Testis (tissue), 2 donors: ENCODE measurements at regions not wholly inside any gene's neighbourhood (a gene's known extent, or its start where the extent isn't known, plus 50 kb on each side); places are given as distances from the start of the nearest gene placed in this dataset.

Experiments used
- DNase-seq: peaks from one replicate; pipeline ENCODE4 v3.0.0-alpha.2; 2019
- H3K27ac ChIP-seq, 2 donors: fragments of 200-600 bp; sonication (generic); one replicate each; pipeline ENCODE4 v1.5.1; 2019
- H3K27me3 ChIP-seq: fragments of 200-600 bp; sonication (generic); one replicate; pipeline ENCODE4 v1.5.1; 2019
- H3K36me3 ChIP-seq: fragments of 200-600 bp; sonication (generic); one replicate; pipeline ENCODE4 v1.5.1; 2017; ENCODE audit warnings: low read depth; ENCODE audit errors: missing control alignments
- H3K4me1 ChIP-seq: fragments of 200-600 bp; sonication (generic); one replicate; pipeline ENCODE4 v1.5.1; 2019
- H3K4me3 ChIP-seq, 2 donors: fragments of 200-600 bp; sonication (generic); one replicate each; pipeline ENCODE4 v1.5.1; 2017 to 2019
- H3K9me3 ChIP-seq: fragments of 200-600 bp; sonication (generic); one replicate; pipeline ENCODE4 v1.5.1; 2017
- POLR2A ChIP-seq: fragments of 450-650 bp; IDR thresholded peaks from one replicate; pipeline ENCODE4 v1.6.1; 2017; ENCODE audit warnings: antibody characterized with exemption, mild to moderate bottlenecking, moderate library complexity
- WGBS, 2 donors: methylation state at CpG; one replicate each; pipeline ENCODE4 v1.1.5; 2018; 5-methylcytosine and 5-hydroxymethylcytosine counted together
- intact Hi-C: fragments of 100-400 bp; cut with DNase I; formaldehyde crosslinking; loops from one replicate; pipeline ENCODE4 v1.15.1; 2023; ENCODE audit warnings: low total_unique reads
- TF ChIP-seq, protein P1 (sequence below), 3 experiments: fragments of 450-650 bp in 2 of 3; fragments of 200-600 bp in 1 of 3; sonication (generic) in 1 of 3; IDR thresholded peaks; one replicate each; pipeline ENCODE4 v1.5.1; 2016 to 2019; ENCODE audit warnings: antibody characterized with exemption in 3 of 3, mild to moderate bottlenecking in 2 of 3, moderate library complexity in 1 of 3

DNA sequence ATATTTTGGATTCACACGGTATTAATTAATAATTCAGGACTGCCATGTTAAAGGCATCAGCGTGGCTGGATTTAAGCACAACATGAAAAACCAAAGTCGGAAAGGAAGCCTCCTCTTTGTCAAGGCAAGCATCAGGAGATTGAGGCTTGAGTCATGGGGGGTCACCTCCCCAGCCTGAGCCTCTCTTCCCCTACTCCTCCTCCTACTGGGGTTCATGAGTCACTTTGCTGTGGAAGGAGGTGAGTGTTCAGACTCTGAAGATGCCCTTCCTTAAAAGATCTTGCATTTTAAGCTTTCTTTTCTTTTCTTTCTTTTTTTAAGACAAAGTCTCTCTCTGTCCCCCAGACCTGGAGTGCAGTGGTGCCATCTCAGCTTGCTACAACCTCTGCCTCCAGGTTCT lies 235.3 kb upstream of the USP9Y start:
- Histone ChIP-seq H3K4me1 (no peaks in the 10 kb centered on the region), H3K27me3 (no peaks in the 10 kb centered on the region), H3K27ac (no peak overlapping the region), H3K36me3 (no peaks in the 10 kb centered on the region), H3K4me3 (no peak overlapping the region), H3K9me3 (no peaks in the 10 kb centered on the region)
- 87 to 89% methylated on average over 3 of the region's 3 CpGs for WGBS, 2 donors
- TF ChIP-seq, protein P1, sequence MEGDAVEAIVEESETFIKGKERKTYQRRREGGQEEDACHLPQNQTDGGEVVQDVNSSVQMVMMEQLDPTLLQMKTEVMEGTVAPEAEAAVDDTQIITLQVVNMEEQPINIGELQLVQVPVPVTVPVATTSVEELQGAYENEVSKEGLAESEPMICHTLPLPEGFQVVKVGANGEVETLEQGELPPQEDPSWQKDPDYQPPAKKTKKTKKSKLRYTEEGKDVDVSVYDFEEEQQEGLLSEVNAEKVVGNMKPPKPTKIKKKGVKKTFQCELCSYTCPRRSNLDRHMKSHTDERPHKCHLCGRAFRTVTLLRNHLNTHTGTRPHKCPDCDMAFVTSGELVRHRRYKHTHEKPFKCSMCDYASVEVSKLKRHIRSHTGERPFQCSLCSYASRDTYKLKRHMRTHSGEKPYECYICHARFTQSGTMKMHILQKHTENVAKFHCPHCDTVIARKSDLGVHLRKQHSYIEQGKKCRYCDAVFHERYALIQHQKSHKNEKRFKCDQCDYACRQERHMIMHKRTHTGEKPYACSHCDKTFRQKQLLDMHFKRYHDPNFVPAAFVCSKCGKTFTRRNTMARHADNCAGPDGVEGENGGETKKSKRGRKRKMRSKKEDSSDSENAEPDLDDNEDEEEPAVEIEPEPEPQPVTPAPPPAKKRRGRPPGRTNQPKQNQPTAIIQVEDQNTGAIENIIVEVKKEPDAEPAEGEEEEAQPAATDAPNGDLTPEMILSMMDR (IDR thresholded peaks at IDR 0.05), result no peak
- no peak for TF ChIP-seq POLR2A
- no peak for DNase-seq
- intact Hi-C loops, result no loop called here

DNA sequence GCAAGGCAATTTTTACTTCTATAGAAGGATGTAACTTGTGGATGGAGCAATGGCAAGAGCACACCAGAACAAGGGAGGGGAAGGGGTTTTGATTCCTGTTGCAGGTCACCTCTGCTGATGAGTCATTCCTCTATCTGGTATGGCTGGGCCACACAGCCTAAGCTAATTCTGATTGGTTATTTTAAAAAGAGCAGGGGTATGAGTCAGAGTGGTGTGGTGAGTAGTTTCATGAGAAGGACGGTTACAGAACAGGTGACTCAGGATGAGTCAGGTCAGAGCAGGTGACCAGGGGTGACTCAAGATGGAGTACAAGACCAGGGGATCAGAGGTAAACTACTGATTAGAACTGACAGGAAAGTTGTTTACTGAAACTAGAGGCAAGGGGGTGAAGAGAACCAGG lies 231.9 kb upstream of the USP9Y start:
- Histone ChIP-seq H3K4me1 (no peaks in the 10 kb centered on the region), H3K27ac (no peak overlapping the region), H3K4me3 (no peak overlapping the region), H3K36me3 (no peaks in the 10 kb centered on the region), H3K27me3 (no peaks in the 10 kb centered on the region), H3K9me3 (no peaks in the 10 kb centered on the region)
- no peak for DNase-seq
- intact Hi-C loops, result no loop called here
- 75 to 100% methylated on average over 1 of the region's 1 CpG for WGBS, 2 donors
- TF ChIP-seq, protein P1 (IDR thresholded peaks at IDR 0.05), result no peak
- TF ChIP-seq POLR2A, result no peak

DNA sequence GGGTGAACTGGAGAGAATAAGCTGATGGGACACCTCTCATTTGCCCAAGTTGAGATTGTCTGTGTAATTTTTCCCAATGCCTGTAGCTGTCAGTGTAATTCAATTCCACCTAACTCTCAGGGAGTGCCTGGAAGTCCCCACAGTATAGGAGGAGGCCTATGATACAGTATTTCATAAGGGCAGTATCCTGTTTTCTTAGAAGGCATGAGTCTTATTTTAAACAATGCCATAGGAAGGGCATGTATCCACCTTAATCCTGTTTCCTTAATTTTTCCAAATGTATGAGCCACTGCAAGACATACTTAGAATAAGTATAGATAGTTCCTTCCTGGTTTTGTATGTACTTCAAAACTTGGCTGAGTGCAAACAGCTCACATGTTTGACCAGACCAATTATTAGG lies 226.6 kb upstream of the USP9Y start:
- H3K9me3 ChIP-seq, result no peaks in the 10 kb centered on the region
- no peaks in the 10 kb centered on the region for H3K27me3 ChIP-seq
- H3K27ac ChIP-seq, result no peak overlapping the region
- intact Hi-C loops, result no loop called here
- no peak for TF ChIP-seq POLR2A
- TF ChIP-seq, protein P1 (IDR thresholded peaks at IDR 0.05), result no peak
- H3K4me3 ChIP-seq, result no peak overlapping the region
- no peaks in the 10 kb centered on the region for H3K4me1 ChIP-seq
- no peak for DNase-seq
- H3K36me3 ChIP-seq, result no peaks in the 10 kb centered on the region

DNA sequence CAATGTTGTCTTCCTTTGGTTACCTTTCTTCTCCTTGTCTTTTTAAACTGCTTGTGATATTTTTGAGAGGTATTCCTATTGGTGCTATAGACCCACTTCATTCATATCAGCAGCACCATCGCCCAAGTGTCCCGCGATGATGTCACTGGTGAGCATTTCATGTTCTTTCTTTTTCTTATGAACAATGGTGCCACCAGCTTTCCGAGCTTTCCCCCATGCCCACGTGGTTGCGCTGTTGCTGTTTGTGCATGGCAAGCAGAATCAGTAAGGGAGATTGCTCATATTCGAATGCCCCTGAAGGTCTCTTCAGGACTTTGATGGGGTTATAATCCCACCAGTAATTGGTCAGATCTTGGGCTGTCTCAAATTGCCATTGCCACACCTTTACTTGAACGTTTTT lies 221.6 kb upstream of the USP9Y start:
- Histone ChIP-seq H3K9me3 (no peaks in the 10 kb centered on the region), H3K36me3 (no peaks in the 10 kb centered on the region), H3K27me3 (no peaks in the 10 kb centered on the region), H3K27ac (no peak overlapping the region), H3K4me1 (no peaks in the 10 kb centered on the region), H3K4me3 (no peak overlapping the region)
- intact Hi-C loops, result no loop called here
- 38 to 55% methylated on average over 7 to 8 of the region's 8 CpGs for WGBS, 2 donors
- DNase-seq, result peak; percentile 19
- TF ChIP-seq, protein P1 (IDR thresholded peaks at IDR 0.05), result no peak
- no peak for TF ChIP-seq POLR2A

- H3K36me3 ChIP-seq, result no peaks in the 10 kb centered on the region
- TF ChIP-seq, protein P1 (IDR thresholded peaks at IDR 0.05), result no peak
- TF ChIP-seq POLR2A, result no peak
- DNase-seq, result no peak
- no peaks in the 10 kb centered on the region for H3K9me3 ChIP-seq
- 81 to 86% methylated on average over 3 of the region's 3 CpGs for WGBS, 2 donors
- H3K27me3 ChIP-seq, result no peaks in the 10 kb centered on the region
- intact Hi-C loops, result no loop called here
- no peak overlapping the region for H3K27ac ChIP-seq
- no peaks in the 10 kb centered on the region for H3K4me1 ChIP-seq
- H3K4me3 ChIP-seq, result no peak overlapping the region
Observed at GRCh38 chrY:12483394-12483793, 217.6 kb upstream of the USP9Y start.
